H1 (cell line): ENCODE measurements at regions not wholly inside any gene's neighbourhood (a gene's known extent, or its start where the extent isn't known, plus 50 kb on each side); places are given as distances from the start of the nearest gene placed in this dataset.
A peak's percentile ranks its signal among the peaks of the same experiment; 100 is the strongest.

ENCODE experiments used
- CTCF ChIA-PET: fragments of 300-600 bp; sonication (Branson Sonifier 250); formaldehyde crosslinking; loops from one replicate; lab custom pipeline; 2021; ENCODE audit not compliant: partially characterized antibody; lab: Charles Lee
- POLR2A ChIA-PET: fragments of 300-600 bp; sonication (Branson Sonifier 250); formaldehyde crosslinking; loops from one replicate; lab custom pipeline; 2021; ENCODE audit warnings: inconsistent platforms; ENCODE audit not compliant: partially characterized antibody; lab: Charles Lee
- DNase-seq, 2 experiments: peaks; one replicate each; pipeline versions ENCODE4 v3.0.0 to v3.0.0-alpha.2; 2010 to 2022; ENCODE audit warnings: low spot score in 2 of 2, low read depth in 1 of 2, mixed read lengths in 1 of 2
- FAIRE-seq: peaks from 2 replicates; lab custom pipeline; 2011; peaks lifted over from hg19 to GRCh38; lab: Jason Lieb, UNC
- H2AFZ ChIP-seq: 2 replicates; pipeline ENCODE4 v1.8.1; 2012; ENCODE audit warnings: low read length, inconsistent platforms
- H2AK5ac ChIP-seq: 2 replicates; pipeline ENCODE4 v1.6.1; 2013; ENCODE audit warnings: low read depth, low read length
- H2BK120ac ChIP-seq: replicated peaks from 2 replicates; pipeline ENCODE3; 2013; ENCODE audit warnings: low read depth, low read length, inconsistent platforms
- H2BK12ac ChIP-seq: 2 replicates; pipeline ENCODE4 v1.6.1; 2013; ENCODE audit warnings: low read depth, low read length
- H2BK15ac ChIP-seq: 2 replicates; pipeline ENCODE4 v1.6.1; 2013; ENCODE audit warnings: low read length
- H2BK20ac ChIP-seq: 2 replicates; pipeline ENCODE4 v1.6.1; 2013; ENCODE audit warnings: low read length
- H2BK5ac ChIP-seq: 2 replicates; pipeline ENCODE4 v1.6.1; 2013; ENCODE audit warnings: low read depth, low read length
- H3K14ac ChIP-seq: 2 replicates; pipeline ENCODE4 v1.6.1; 2013; ENCODE audit warnings: inconsistent platforms; ENCODE audit not compliant: insufficient read length
- H3K18ac ChIP-seq: 2 replicates; pipeline ENCODE4 v1.6.1; 2013; ENCODE audit warnings: low read length; ENCODE audit errors: extremely low read depth
- H3K23ac ChIP-seq: 2 replicates; pipeline ENCODE4 v1.6.1; 2013; ENCODE audit warnings: inconsistent platforms; ENCODE audit not compliant: insufficient read length
- H3K23me2 ChIP-seq: 2 replicates; pipeline ENCODE4 v1.6.1; 2013; ENCODE audit warnings: low read depth, low read length
- H3K27ac ChIP-seq: 2 replicates; pipeline ENCODE4 v1.6.1; 2011; ENCODE audit warnings: low read depth, low read length, inconsistent platforms
- H3K27me3 ChIP-seq, 4 experiments: replicated peaks in 1 of 4; 1 replicate in 1 of 4; 2 replicates in 3 of 4; pipeline versions ENCODE4 v1.6.1 to v1.8.1; 2011 to 2013; ENCODE audit warnings: low read length in 3 of 4, mild to moderate bottlenecking in 3 of 4, inconsistent platforms in 2 of 4, mixed read lengths in 2 of 4, moderate library complexity in 1 of 4; ENCODE audit not compliant: control insufficient read depth in 3 of 4, insufficient read depth in 3 of 4; ENCODE audit errors: extremely low read depth in 1 of 4
- H3K36me3 ChIP-seq, 4 experiments: 2 replicates each; pipeline versions ENCODE4 v1.6.1 to v1.8.1; 2011 to 2013; ENCODE audit warnings: mild to moderate bottlenecking in 4 of 4, low read length in 3 of 4, moderate library complexity in 2 of 4, control low read depth in 1 of 4, inconsistent platforms in 1 of 4; ENCODE audit not compliant: insufficient read depth in 4 of 4, control insufficient read depth in 2 of 4
- H3K4ac ChIP-seq: replicated peaks from 2 replicates; pipeline ENCODE3; 2013; ENCODE audit warnings: low read length, low read depth, mixed read lengths, inconsistent platforms; ENCODE audit not compliant: insufficient read length
- H3K4me1 ChIP-seq, 4 experiments: replicated peaks in 1 of 4; 1 replicate in 1 of 4; 2 replicates in 3 of 4; pipeline versions ENCODE4 v1.6.1 to v1.8.1; 2011 to 2013; ENCODE audit warnings: low read length in 3 of 4, inconsistent platforms in 2 of 4, mixed read lengths in 1 of 4; ENCODE audit not compliant: insufficient read depth in 4 of 4, control insufficient read depth in 3 of 4
- H3K4me2 ChIP-seq, 2 experiments: 2 replicates each; pipeline versions ENCODE4 v1.6.1 to v1.8.1; 2011 to 2013; ENCODE audit warnings: low read depth in 2 of 2, low read length in 2 of 2, control low read depth in 1 of 2, inconsistent platforms in 1 of 2, mild to moderate bottlenecking in 1 of 2; ENCODE audit not compliant: insufficient read depth in 1 of 2
- H3K4me3 ChIP-seq, 4 experiments: fragments of 200-600, 300-600 bp in 1 of 4; sonication (generic), shearing (Covaris generic), sonication (Bioruptor Twin) in 1 of 4; 2 replicates each; pipeline versions ENCODE4 v1.5.1 to v1.8.1; 2011 to 2016; ENCODE audit warnings: low read length in 4 of 4, low read depth in 3 of 4, control low read depth in 2 of 4, inconsistent platforms in 2 of 4, mild to moderate bottlenecking in 2 of 4, mixed read lengths in 1 of 4, moderate library complexity in 1 of 4; ENCODE audit not compliant: insufficient read depth in 2 of 4; ENCODE audit errors: extremely low read depth in 1 of 4
- H3K56ac ChIP-seq: replicated peaks from 2 replicates; pipeline ENCODE3; 2013; ENCODE audit warnings: low read depth, mild to moderate bottlenecking, mixed read lengths, low read length, inconsistent platforms; ENCODE audit not compliant: insufficient read length
- H3K79me1 ChIP-seq: 2 replicates; pipeline ENCODE4 v1.6.1; 2013; ENCODE audit warnings: low read depth, low read length, control low read depth
- H3K79me2 ChIP-seq, 2 experiments: 2 replicates each; pipeline versions ENCODE4 v1.6.1 to v1.8.1; 2012 to 2013; ENCODE audit warnings: low read length in 2 of 2, mild to moderate bottlenecking in 2 of 2, inconsistent platforms in 1 of 2; ENCODE audit not compliant: insufficient read depth in 2 of 2, control insufficient read depth in 1 of 2
- H3K9ac ChIP-seq, 4 experiments: replicated peaks in 1 of 4; 1 replicate in 1 of 4; 2 replicates in 3 of 4; pipeline versions ENCODE4 v1.6.1 to v1.8.1; 2011 to 2013; ENCODE audit warnings: low read depth in 3 of 4, low read length in 3 of 4, control low read depth in 2 of 4, mild to moderate bottlenecking in 2 of 4, moderate library complexity in 2 of 4, inconsistent platforms in 1 of 4; ENCODE audit errors: extremely low read depth in 1 of 4
- H3K9me3 ChIP-seq, 2 experiments: 2 replicates each; pipeline versions ENCODE4 v1.6.1 to v1.8.1; 2012 to 2013; ENCODE audit warnings: mild to moderate bottlenecking in 2 of 2, moderate library complexity in 2 of 2, control low read depth in 1 of 2, inconsistent platforms in 1 of 2, low read depth in 1 of 2, low read length in 1 of 2, mixed read lengths in 1 of 2; ENCODE audit not compliant: insufficient read depth in 2 of 2
- H4K20me1 ChIP-seq, 2 experiments: replicated peaks in 1 of 2; 2 replicates each; pipeline versions ENCODE3 to v1.8.1; 2011 to 2013; ENCODE audit warnings: inconsistent platforms in 2 of 2, low read length in 2 of 2, mild to moderate bottlenecking in 1 of 2; ENCODE audit not compliant: insufficient read depth in 2 of 2, control insufficient read depth in 1 of 2
- H4K5ac ChIP-seq: 2 replicates; pipeline ENCODE4 v1.6.1; 2013; ENCODE audit warnings: low read length, low read depth, mixed read lengths, inconsistent platforms; ENCODE audit not compliant: insufficient read length
- H4K8ac ChIP-seq: 2 replicates; pipeline ENCODE4 v1.8.0; 2013; ENCODE audit warnings: mild to moderate bottlenecking, moderate library complexity, low read length, inconsistent platforms; ENCODE audit not compliant: insufficient read depth; ENCODE audit errors: extremely low read depth
- H4K91ac ChIP-seq: replicated peaks from 2 replicates; pipeline ENCODE3; 2013; ENCODE audit warnings: low read length, mixed read lengths, inconsistent platforms; ENCODE audit not compliant: insufficient read length
- POU5F1 ChIP-seq: IDR thresholded peaks from 2 replicates; pipeline ENCODE4 v1.6.1; 2011; ENCODE audit warnings: low read depth, mild to moderate bottlenecking, low read length, moderate library complexity
- SP4 ChIP-seq: IDR thresholded peaks from 2 replicates; pipeline ENCODE4 v1.6.1; 2012; ENCODE audit warnings: low read length, inconsistent platforms
- WGBS, 2 experiments: shearing (Covaris generic) in 1 of 2; methylation state at CpG; one replicate each; pipeline versions ENCODE4 v1.1.6 to v1.1.7; 2013 to 2015; ENCODE audit warnings: low lambda C conversion rate in 2 of 2, mixed read lengths in 2 of 2, inconsistent platforms in 1 of 2, low coverage in 1 of 2, missing lambda C conversion rate in 1 of 2; ENCODE audit not compliant: insufficient replicate concordance in 2 of 2, insufficient coverage in 1 of 2, insufficient read length in 1 of 2; ENCODE audit errors: extremely low coverage in 1 of 2, missing lambda C conversion rate in 1 of 2; 5-methylcytosine and 5-hydroxymethylcytosine counted together

DNA sequence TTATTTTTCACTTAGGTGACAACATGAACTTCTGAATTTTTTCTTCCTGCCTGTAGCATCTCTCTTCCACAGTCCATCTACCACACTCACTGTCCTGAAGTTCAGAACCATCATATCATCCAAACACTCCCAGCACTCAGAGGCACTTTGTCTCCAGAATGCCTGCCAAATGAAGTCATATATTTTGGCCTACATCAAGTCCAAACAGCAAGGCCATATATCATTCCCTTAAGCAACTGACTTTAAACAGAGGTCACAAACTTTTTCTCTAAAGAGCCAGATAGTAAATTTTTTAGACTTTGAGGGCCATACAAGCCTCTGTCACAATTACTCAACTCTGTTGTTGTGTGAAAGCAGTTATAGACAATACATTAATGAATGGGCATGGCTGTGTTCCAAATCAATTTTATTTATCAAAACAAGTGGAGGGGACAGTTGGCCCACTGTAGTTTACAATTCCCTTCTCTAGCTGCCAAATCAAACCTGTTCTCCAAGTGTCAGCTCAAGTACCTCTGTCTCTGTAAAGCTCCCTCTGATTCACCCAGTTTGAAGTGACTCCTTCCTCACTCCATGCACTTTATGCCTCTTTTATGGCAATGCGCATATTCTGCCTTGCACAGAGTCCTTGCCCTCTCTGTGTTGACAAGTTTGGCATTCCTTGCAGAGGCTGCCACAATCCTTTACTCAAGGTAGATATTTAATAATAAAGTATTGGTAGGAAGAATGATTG lies 305.7 kb downstream of the FZD1 start:
- H3K56ac ChIP-seq = no peak overlapping the region
- H4K5ac ChIP-seq = no peak overlapping the region
- H2BK15ac ChIP-seq = no peak overlapping the region
- no peaks in the 10 kb centered on the region for H4K20me1 ChIP-seq
- H2BK120ac ChIP-seq = no peak overlapping the region
- POLR2A ChIA-PET = interaction anchor here (1.9 kb wide), 1 partner anchor 13 kb away, joined by 5 read pairs; no protein-coding TSS in a partner anchor
- H3K36me3 ChIP-seq = no peaks in the 10 kb centered on the region
- TF ChIP-seq POU5F1 (peak; percentile 81; the same call in 1 of the 2 replicates), SP4 (no peak)
- no peaks in the 10 kb centered on the region for H3K79me1 ChIP-seq
- no peak overlapping the region for H4K91ac ChIP-seq
- 83% methylated on average over 1 of the region's 1 CpG; no CpG with 5 or more reads in 1 of the 2 experiments for WGBS, 2 experiments
- no peak overlapping the region for H3K9ac ChIP-seq
- CTCF ChIA-PET = interaction anchor here (1.1 kb wide), 1 partner anchor 15 kb away, joined by 3 read pairs; no protein-coding TSS in a partner anchor
- no peaks in the 10 kb centered on the region; the same call in none of the 2 replicates for H3K23me2 ChIP-seq
- no peak overlapping the region for H2BK20ac ChIP-seq
- no peak overlapping the region for H3K23ac ChIP-seq
- no peak overlapping the region for H2BK5ac ChIP-seq
- no peak overlapping the region for H3K4me3 ChIP-seq
- no peak overlapping the region for H3K4me2 ChIP-seq
- no peaks in the 10 kb centered on the region for H3K27me3 ChIP-seq
- no peak overlapping the region for H3K27ac ChIP-seq
- no peaks in the 10 kb centered on the region for H3K79me2 ChIP-seq
- H2BK12ac ChIP-seq = no peak overlapping the region
- FAIRE-seq = no peak
- no peak overlapping the region for H4K8ac ChIP-seq
- no peak overlapping the region for H2AK5ac ChIP-seq
- DNase-seq = no peak
- H3K4me1 ChIP-seq = no peaks in the 10 kb centered on the region; a peak in 2 of 7 replicates
- no peak overlapping the region for H2AFZ ChIP-seq
- no peak overlapping the region for H3K18ac ChIP-seq
- H3K9me3 ChIP-seq = no peaks in the 10 kb centered on the region
- no peak overlapping the region for H3K4ac ChIP-seq
- no peak overlapping the region for H3K14ac ChIP-seq
